ENCODE measurements at regions not wholly inside any gene's neighbourhood (a gene's known extent, or its start where the extent isn't known, plus 50 kb on each side); places are given as distances from the start of the nearest gene placed in this dataset.

GRCh38 chr11:122348659-122349409, 232.8 kb upstream of the BLID start:
- no peak for DNase-seq (ENCODE audit: low read depth in 2 of 2)

- DNase-seq (ENCODE audit: low read depth in 2 of 2), result no peak
These were observed 230.0 kb upstream of the BLID start for GRCh38 chr11:122346006-122346405.

GRCh38 chr11:122345586-122345985, 229.6 kb upstream of the BLID start:
- no peak for DNase-seq (ENCODE audit: low read depth in 2 of 2)

GRCh38 chr11:122344215-122344614, 228.2 kb upstream of the BLID start:
- no peak for DNase-seq (ENCODE audit: low read depth in 2 of 2)

DNA sequence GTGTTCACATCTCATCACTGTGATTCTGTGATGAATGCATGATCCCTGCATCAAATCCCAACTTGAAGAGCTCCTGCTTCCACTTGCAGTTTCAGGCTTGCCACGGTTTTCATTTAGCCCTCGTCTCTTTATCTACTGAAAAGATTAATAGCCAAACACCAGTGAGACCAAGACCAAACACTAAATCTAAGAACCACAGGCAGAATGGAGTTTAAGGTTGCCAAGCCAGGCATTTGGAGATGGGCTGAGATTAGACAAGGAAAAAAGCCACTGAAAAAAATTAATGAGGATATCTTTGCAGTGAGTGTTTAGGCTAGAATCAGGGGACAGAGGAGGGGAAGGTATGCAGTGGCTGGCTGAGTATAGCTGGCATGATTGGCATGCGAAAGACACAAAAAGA, 227.2 kb upstream of the BLID start:
- no peak for DNase-seq (ENCODE audit: low read depth in 2 of 2)

DNA sequence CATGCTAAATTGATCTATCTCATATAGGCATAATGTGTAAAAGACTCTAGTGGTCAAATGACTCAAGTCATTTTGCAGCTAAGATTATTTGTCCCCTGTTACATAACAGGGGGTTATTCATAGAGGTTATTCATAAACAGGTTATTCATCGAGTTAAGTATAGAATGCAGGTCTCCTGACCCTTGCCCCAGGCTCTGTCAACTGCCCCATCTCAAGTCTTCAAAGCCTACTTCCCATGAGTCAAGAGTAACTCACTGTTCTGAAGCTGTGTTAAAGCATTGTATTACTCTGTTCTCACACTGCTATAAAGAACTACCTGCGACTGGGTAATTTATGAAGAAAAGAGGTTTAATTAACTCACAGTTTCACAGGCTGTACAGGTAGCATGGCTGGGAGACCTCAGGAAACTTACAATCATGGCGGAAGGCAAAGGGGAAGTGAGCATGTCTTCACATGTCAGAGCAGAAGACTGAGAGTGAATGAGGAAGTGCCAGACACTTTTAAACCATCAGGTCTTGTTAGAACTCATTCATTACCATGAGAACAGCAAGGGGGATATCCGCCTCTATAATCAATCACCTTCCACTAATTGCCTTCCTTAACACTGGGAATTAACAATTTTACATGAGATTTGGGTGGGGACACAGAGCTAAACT, 226.2 kb upstream of the BLID start:
- no peak for DNase-seq (ENCODE audit: low read depth in 2 of 2)

- DNase-seq (ENCODE audit: low read depth in 2 of 2), result no peak
These were observed 225.5 kb upstream of the BLID start for GRCh38 chr11:122341477-122341876.

DNA sequence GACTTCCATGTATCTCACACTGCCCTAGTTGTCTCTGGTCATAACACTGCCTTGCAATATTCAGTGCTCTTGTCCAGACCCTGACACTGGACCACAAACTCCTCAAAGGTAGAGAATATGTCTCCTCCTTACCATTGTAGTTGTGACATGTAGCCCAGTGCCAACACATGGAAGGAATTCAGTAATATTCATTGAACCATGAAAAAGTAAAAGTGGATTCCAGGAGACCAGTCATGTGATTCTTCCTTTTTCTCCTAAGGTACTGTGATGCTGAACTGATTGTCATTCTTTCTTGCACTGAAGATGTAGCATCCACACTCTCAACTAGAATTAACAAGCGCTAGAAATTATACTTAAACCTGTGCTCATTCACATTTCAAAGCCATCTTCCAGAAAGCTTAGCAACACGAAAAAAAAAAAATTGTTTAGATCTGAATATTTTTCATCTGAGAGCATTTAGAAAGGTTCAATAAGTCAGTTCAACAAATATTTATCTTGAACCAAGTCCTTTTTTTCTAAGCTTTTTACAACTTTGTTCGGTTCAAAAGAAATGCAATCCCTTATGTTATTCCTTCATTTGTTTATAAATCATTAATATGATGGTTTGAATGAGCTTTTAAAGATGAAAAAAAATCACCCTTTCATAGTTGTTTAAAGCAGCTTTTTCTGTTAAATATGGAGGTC, 224.7 kb upstream of the BLID start:
- no peak for DNase-seq (ENCODE audit: low read depth in 2 of 2)

DNA sequence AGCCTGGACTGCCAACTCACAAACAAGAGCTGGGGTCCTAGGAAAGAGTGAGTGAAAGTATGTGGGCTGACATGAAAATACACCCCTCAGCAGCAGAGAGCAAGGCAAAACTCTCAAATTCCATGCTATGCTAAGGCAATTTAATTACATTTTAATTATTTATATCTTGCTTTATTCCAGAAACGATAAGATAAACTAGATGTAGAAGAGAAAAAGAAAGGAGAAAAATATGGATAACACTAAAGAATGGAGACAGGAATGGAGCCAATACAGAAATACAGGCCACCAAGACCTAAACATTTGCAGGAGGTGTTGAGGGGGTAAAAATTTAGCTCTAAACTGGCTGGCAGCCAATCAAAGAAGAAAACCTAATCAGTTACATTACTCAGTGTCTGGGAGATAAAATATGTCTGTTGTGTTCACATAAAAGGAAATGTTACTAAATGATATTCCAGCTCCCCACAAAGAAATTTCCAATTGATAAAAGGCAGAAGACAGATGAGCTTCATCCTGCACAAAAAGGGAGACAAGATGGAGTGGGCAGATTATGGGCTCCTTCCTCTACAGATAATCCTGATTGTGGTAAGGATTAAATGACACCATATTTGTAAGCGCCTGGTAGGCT, 223.5 kb upstream of the BLID start:
- no peak for DNase-seq (ENCODE audit: low read depth in 2 of 2)

- DNase-seq (ENCODE audit: low read depth in 2 of 2), result no peak
These were observed 221.7 kb upstream of the BLID start for GRCh38 chr11:122337704-122338103.

GRCh38 chr11:122337241-122337640, 221.2 kb upstream of the BLID start:
- DNase-seq (ENCODE audit: low read depth in 2 of 2), result no peak

GRCh38 chr11:122336706-122337105, 220.7 kb upstream of the BLID start:
- no peak for DNase-seq (ENCODE audit: low read depth in 2 of 2)

- no peak for DNase-seq (ENCODE audit: low read depth in 2 of 2)
These were observed 218.7 kb upstream of the BLID start for GRCh38 chr11:122334546-122335339.

DNA sequence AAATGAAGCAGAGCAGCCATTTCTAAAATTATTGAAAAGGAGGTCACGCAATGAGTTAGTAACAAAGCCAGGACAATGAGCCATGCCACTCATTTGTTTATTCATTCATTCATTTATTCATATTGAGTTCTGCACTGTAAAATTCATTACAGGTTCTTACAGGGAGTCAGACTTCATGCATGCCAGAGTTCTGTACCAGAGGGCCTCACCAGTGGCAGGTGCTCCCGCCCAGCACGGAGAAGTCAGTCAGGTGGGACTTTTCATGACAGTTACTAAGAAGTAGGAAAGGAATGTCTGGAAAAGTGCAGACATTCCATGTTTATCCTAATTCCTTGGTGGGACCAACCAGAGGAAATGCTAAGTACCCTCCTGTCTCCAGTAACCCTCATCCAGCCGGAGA, 217.5 kb upstream of the BLID start:
- no peak for DNase-seq (ENCODE audit: low read depth in 2 of 2)

GRCh38 chr11:122331079-122331478, 215.1 kb upstream of the BLID start:
- no peak for DNase-seq (ENCODE audit: low read depth in 2 of 2)

- no peak for DNase-seq (ENCODE audit: low read depth in 2 of 2)
These were observed 214.4 kb upstream of the BLID start for GRCh38 chr11:122330279-122330965.

- DNase-seq (ENCODE audit: low read depth in 2 of 2), result no peak
These were observed 211.5 kb upstream of the BLID start for GRCh38 chr11:122327528-122327927.

DNA sequence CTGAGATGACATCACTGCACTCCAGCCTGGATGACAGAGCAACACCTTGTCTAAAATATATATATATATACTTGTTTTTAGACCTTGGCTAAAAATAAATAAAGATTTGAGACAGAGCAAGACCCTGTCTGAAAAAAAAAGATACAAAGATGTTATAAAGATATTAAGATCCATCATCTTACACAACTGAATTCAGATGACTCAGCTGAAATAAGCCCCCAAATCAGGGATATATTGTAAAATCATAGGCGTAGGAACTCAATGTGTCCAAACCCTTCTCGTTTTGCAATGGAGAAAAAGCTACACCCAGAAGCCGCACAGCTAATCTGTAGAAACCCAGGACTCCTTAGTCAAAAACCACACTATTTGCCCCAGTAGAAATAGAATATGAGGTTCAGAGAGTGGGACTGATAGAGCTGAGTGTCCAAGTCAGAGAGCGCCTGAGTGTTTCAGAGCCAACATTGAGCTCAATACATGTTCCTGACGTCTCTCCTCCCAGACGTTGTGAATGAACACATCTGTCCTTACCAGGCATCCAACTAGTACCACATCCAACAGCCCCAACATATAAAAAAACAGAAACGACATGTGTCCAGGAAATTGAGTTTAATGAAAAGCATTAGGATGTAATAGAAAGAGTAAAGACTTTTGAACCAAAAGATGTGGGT, 207.9 kb upstream of the BLID start:
- DNase-seq (ENCODE audit: low read depth in 2 of 2), result no peak

DNA sequence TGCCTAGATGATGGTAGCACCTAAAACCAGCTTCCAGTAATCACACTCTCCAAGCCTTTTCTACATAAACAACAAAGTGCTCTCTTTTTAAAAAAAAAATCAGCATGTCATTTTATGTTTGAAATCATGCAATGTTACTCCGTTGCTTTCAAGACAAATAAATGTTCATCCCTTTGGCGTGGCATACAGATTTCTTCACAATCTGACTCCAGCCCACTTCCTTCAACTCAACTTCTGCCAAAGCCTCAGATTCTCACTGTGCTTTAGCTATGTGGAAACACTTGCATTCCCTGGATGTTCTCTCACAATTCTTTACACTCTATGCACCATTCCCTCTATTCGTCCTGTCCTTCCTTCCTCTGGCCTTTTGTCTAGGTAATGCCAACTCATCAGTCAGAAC, 206.3 kb upstream of the BLID start:
- DNase-seq (ENCODE audit: low read depth in 2 of 2), result no peak

GRCh38 chr11:122320671-122321070, 204.7 kb upstream of the BLID start:
- no peak for DNase-seq (ENCODE audit: low read depth in 2 of 2)

Measured in stimulated activated CD8-positive, alpha-beta memory T cell treated with anti-CD3 and anti-CD28 coated beads, Interleukin-2, amount 100 ng/mL, for 48 hours (primary cell).